NCI-H226 (cell line): ENCODE measurements at regions not wholly inside any gene's neighbourhood (a gene's known extent, or its start where the extent isn't known, plus 50 kb on each side); places are given as distances from the start of the nearest gene placed in this dataset.
"Not testable (repeated sequence)": the region's sequence is repeated elsewhere in the genome, so short reads cannot be mapped to it uniquely, and the experiment has no call there.

Experiments
- DNase-seq: peaks from one replicate; pipeline ENCODE4 v3.0.0-alpha.2; 2015

GRCh38 chr15:38073178-38073946 lies 138.9 kb downstream of the TMCO5A start:
- no peak for DNase-seq

- DNase-seq = no peak
These were observed 139.6 kb downstream of the TMCO5A start for GRCh38 chr15:38074029-38074428.

DNA sequence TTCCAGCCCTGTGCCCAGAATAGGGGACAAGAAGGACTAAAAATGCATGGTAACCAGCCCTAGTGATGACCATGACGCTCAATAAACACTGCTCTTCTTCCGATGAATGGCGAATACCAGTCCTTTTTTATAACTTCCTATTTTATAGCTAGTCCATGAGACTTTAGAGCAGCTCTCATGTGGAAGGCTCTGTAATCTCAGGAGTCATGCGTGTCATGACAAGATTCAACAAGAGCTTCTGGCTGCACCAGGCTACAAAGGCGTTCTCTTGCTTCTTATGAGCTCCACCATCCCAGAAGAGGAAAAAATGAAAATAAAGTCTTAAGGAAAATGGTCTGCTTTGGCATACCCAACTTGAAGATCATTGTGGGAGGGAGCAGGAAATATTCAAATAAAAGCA lies 141.0 kb downstream of the TMCO5A start:
- no peak for DNase-seq

DNA sequence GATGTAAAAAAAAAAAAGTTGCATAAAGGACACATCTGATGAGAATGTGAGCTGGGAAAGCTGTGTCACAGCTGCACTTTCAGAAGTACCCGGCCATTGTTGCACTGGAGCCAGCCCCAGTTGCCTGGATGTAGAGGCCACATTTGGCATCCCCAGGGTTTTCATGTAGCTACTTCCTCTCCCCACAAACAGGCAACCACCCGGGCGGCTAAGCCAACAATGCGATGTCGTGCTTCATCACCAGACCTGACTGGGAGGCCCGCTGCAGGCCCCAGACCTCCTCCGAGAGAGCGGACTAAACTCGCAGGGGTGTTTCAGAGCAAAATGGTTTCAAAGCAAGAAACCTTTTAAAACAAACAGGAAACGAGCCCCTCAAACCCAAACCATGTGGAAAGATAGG lies 142.3 kb downstream of the TMCO5A start:
- DNase-seq = no peak

DNA sequence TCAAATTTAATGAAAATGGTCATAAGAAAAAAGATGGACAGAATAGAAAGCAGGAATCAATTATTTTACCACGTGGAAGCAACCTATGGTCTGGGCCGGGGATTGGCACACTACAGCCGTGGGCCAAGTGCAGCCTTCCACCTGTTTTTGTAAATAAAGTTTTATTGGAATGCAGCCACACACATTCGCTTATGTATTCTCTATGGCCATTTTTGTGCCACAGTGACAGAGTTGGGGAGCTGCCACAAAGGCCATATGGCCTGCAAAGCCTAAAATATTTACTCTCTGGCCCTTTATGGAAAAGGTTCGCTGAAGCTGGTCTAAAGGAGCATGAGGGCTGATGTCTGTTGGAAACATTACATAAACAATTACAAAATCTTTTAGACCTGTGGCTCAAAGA lies 144.8 kb downstream of the TMCO5A start:
- DNase-seq = no peak

- DNase-seq = peak; percentile 18
These were observed 146.3 kb downstream of the TMCO5A start for GRCh38 chr15:38080651-38081275.

GRCh38 chr15:38084289-38084688 lies 149.8 kb downstream of the TMCO5A start:
- peak; percentile 25 for DNase-seq

- DNase-seq = no peak
These were observed 150.7 kb downstream of the TMCO5A start for GRCh38 chr15:38085114-38085513.

DNA sequence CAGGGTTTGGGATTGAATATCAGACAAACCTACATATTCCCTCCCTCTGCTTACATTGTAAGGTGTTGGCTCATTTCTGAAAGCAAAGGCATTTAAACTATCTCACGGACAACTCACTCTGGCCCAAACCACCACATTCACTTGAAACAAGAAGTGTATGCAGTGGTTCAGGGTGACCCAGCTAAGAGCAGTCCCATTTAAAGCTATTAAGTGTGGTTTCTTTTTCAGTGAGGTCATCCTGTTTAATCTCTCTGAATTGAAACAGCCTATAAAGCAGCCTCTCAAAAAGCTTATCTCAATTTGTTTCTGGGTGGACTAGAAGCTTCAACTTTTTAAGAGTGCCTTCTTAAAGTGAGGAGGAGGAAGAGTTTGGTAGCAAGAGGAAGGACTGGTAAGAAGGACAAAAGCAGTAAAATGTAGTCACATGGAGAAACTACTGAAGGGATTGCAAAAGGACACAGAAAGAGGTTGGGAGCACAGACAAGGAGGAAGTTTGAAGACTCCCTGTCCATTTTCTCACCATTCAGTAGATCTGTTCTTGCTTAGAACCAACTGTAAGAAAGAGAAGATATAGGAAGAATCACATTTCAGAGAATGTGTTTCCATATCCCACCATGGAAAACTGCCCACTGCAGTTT lies 151.6 kb downstream of the TMCO5A start:
- no peak for DNase-seq

DNA sequence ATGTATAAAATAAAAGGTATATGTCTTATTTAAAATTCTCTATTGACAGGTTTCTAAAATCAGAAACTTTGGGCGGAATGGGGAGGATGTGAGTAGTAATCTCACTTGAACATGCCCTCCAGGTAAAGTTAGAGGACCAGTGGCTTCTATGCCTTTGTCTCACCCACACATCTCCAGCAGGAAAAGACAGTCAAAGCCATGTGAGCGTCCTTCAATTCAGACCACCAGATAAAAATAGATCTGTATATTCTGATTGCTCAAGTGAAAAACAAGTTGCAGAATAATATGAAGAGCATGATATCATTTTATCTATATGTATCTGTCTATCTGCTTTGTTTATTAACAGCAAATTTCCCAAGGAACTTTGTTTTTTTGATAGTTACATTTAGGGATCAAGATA lies 152.2 kb downstream of the TMCO5A start:
- no peak for DNase-seq

- no peak for DNase-seq
These were observed 154.5 kb downstream of the TMCO5A start for GRCh38 chr15:38088971-38089370.

- no peak for DNase-seq
These were observed 155.8 kb downstream of the TMCO5A start for GRCh38 chr15:38090223-38090622.

GRCh38 chr15:38090678-38091077 lies 156.2 kb downstream of the TMCO5A start:
- no peak for DNase-seq

GRCh38 chr15:38091078-38091645 lies 156.7 kb downstream of the TMCO5A start:
- no peak for DNase-seq

DNA sequence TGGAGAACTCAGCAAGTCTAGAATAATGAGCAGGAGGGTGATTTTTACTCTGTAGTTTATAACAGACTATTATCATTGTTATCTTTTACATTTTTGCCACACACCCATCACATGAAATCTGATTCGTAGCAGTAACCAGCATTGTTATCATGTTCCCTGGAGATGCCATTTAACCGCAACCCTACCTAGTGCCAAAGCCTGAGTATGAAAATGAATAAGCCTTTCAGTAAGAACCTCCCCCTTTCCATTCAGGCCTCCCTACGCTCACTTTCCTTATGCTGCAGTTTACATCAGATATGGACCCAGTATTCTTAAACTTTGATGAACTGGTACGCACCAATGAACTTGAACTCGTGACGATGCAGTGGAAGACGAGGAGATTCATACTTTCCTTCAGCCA lies 158.7 kb upstream of the SPRED1 start:
- DNase-seq = no peak

- no peak for DNase-seq
These were observed 149.7 kb upstream of the SPRED1 start for GRCh38 chr15:38102972-38103371.

GRCh38 chr15:38103564-38103963 lies 149.1 kb upstream of the SPRED1 start:
- no peak for DNase-seq

DNA sequence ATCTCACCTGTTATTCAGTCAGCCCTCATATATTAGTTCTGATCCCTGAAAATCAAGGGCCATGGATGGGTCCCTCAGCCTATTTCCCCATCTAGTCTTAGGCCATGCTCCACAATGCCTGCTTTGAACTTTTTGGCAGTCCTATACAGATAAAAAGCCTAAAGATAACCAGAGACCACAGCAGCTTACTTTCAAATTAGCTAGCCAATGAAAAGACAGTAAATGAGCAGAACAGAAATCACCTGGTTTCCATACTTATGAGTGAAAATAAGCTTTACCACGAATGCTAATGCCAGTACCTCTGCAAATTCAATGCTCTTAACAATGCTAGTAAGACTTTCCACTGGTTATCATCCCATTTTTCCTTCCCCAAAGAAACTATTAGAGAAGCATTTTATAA lies 141.6 kb upstream of the SPRED1 start:
- DNase-seq = no peak

DNA sequence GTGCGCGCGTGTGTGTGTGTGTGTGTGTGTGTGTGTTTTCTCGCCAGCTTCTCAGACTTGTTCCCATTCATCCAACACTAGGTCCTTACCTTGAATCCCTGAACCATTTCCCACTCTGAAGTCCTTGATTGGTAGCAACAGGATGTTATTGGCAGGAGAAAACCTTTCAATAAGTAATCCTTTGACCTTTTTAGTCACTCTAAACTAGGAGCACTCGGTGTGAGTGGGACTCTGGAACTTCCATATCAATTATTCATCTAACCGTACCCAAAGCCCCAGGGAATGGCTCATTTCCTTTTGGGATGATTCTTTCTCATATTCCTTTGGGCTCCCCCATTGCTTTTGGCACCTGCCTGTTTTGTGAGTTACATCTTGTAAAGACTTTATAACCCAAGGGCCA lies 140.2 kb upstream of the SPRED1 start:
- DNase-seq = no peak

GRCh38 chr15:38115121-38115520 lies 137.5 kb upstream of the SPRED1 start:
- DNase-seq = no peak

DNA sequence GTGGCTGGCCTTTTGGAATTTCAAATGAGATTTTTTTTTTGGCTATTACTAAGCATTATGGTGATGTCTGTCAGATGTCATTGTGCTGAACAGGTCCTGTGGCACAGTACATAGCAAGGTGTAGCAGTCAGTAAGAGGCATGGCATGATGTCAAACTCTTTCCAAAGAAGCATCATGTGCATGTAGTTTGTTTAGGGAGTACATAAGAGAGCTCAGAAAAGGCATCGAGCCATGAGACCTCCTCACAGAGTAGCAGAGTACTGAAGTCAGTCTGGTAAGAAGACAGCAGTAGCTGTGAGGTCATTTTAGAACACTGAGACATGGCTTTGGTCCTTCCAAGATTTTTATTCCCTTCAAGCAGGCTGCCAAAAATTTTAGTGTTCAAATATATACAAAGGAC lies 134.9 kb upstream of the SPRED1 start:
- DNase-seq = no peak

DNA sequence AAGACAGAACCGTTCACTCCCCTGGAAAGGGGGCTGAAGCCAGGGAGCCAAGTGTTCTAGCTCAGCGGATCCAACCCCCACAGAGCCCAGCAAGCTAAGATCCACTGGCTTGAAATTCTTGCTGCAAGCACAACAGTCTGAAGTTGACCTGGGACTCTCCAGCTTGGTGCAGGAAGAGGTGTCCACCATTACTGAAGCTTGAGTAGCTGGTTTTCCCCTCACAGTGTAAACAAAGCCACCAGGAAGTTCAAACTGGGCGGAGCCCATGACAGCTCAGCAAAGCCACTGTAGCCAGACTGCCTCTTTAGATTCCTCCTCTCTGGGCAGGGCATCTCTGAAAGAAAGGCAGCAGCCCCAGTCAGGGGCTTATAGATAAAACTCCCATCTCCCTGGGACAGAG lies 132.8 kb upstream of the SPRED1 start:
- DNase-seq = not testable (repeated sequence)

DNA sequence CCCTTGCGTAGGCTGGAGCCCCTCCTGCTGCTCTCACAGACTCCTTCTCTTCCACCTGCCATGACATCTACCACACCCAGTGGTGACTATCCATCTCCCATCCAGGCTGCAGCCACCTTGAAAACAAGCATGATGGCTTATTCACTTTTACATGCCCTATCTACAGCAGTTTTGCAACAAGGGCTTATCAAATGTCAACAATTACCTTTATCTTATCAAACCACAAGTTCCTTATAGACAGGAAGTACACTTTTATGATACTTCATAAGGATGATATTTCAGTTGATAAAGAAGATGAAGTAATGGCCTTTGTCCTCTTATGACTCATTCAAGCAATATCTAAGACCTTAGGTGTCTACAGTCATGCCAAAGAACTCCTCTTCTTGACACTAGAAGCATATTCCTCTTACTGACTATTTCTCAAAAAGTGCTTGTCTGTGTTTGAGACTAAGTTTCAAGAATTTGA lies 125.3 kb upstream of the SPRED1 start:
- peak; percentile 66 for DNase-seq

- peak; percentile 40 for DNase-seq
These were observed 124.3 kb upstream of the SPRED1 start for GRCh38 chr15:38128341-38128781.
